Ishikawa (cell line): ENCODE measurements at regions not wholly inside any gene's neighbourhood (a gene's known extent, or its start where the extent isn't known, plus 50 kb on each side); places are given as distances from the start of the nearest gene placed in this dataset.

Experiments
- CEBPB ChIP-seq: IDR thresholded peaks from 2 replicates; pipeline ENCODE4 v1.6.1; 2012
- CREB1 ChIP-seq: IDR thresholded peaks from 2 replicates; pipeline ENCODE4 v1.6.1; 2012; ENCODE audit warnings: low read depth
- EGR1 ChIP-seq: IDR thresholded peaks from 2 replicates; pipeline ENCODE4 v1.6.1; 2012
- EP300 ChIP-seq: IDR thresholded peaks from 2 replicates; pipeline ENCODE4 v1.6.1; 2012; ENCODE audit warnings: borderline replicate concordance
- FOXM1 ChIP-seq: IDR thresholded peaks from 2 replicates; pipeline ENCODE4 v1.6.1; 2012; ENCODE audit warnings: low read depth, borderline replicate concordance
- NFIC ChIP-seq: IDR thresholded peaks from 2 replicates; pipeline ENCODE4 v1.6.1; 2012
- RAD21 ChIP-seq: IDR thresholded peaks from 2 replicates; pipeline ENCODE4 v1.6.1; 2012; ENCODE audit warnings: low read depth
- REST ChIP-seq: IDR thresholded peaks from 2 replicates; pipeline ENCODE4 v1.6.1; 2012; ENCODE audit warnings: low read depth, mild to moderate bottlenecking
- TAF1 ChIP-seq: IDR thresholded peaks from 2 replicates; pipeline ENCODE4 v1.6.1; 2012; ENCODE audit warnings: low read depth, mild to moderate bottlenecking
- TCF12 ChIP-seq: IDR thresholded peaks from 2 replicates; pipeline ENCODE4 v1.6.1; 2012; ENCODE audit warnings: low read depth
- TEAD4 ChIP-seq: IDR thresholded peaks from 2 replicates; pipeline ENCODE4 v1.6.1; 2012
- USF1 ChIP-seq: IDR thresholded peaks from 2 replicates; pipeline ENCODE4 v1.6.1; 2012
- YY1 ChIP-seq: IDR thresholded peaks from 2 replicates; pipeline ENCODE4 v1.6.1; 2012; ENCODE audit warnings: low read depth
- ZBTB7A ChIP-seq: IDR thresholded peaks from 2 replicates; pipeline ENCODE4 v1.6.1; 2012; ENCODE audit warnings: low read depth
- TF ChIP-seq, protein P1 (sequence below): IDR thresholded peaks from 2 replicates; pipeline ENCODE4 v1.6.1; 2012

GRCh38 chr2:12296915-12297314 is 419.8 kb upstream of the TRIB2 start:
- TF ChIP-seq TAF1: no peak
- no peak for TF ChIP-seq TCF12
- no peak for TF ChIP-seq TEAD4
- no peak for TF ChIP-seq YY1
- no peak for TF ChIP-seq USF1

- TF ChIP-seq TCF12 (no peak), FOXM1 (no peak), CREB1 (no peak), EP300 (no peak), USF1 (no peak), NFIC (no peak), EGR1 (no peak), REST (no peak), TEAD4 (no peak), TAF1 (no peak), ZBTB7A (no peak), CEBPB (no peak), RAD21 (no peak), YY1 (no peak)
- TF ChIP-seq, protein P1, sequence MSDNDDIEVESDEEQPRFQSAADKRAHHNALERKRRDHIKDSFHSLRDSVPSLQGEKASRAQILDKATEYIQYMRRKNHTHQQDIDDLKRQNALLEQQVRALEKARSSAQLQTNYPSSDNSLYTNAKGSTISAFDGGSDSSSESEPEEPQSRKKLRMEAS: no peak
Observed at GRCh38 chr2:12298352-12298751, 418.4 kb upstream of the TRIB2 start.

DNA sequence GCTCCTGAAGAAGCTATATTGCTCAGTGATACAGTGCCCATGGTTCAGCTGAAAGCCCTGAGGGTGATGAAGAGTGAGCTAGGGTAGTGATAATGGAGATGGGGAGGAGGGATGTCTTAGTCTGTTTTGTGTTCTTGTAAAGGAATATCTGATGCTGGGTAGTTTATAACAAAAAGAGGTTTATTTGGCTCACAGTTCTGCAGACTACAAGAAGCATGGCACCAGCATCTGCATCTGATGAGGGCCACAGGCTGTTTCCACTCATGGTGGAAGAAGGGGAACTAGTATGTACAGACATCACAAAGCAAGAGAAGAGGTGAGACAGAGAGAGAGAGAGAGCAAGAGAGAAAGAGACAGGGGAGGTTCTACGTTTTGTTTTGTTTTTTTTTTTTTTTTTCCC is 417.3 kb upstream of the TRIB2 start:
- TF ChIP-seq RAD21 (no peak), EGR1 (no peak), TEAD4 (no peak), CREB1 (no peak), FOXM1 (no peak), ZBTB7A (no peak), NFIC (no peak)
- TF ChIP-seq, protein P1: no peak

GRCh38 chr2:12300019-12300602 is 416.6 kb upstream of the TRIB2 start:
- TF ChIP-seq ZBTB7A: no peak
- no peak for TF ChIP-seq CREB1
- no peak for TF ChIP-seq FOXM1
- no peak for TF ChIP-seq RAD21
- TF ChIP-seq CEBPB: no peak
- TF ChIP-seq TCF12: no peak
- no peak for TF ChIP-seq EGR1
- TF ChIP-seq REST: no peak
- no peak for TF ChIP-seq YY1

DNA sequence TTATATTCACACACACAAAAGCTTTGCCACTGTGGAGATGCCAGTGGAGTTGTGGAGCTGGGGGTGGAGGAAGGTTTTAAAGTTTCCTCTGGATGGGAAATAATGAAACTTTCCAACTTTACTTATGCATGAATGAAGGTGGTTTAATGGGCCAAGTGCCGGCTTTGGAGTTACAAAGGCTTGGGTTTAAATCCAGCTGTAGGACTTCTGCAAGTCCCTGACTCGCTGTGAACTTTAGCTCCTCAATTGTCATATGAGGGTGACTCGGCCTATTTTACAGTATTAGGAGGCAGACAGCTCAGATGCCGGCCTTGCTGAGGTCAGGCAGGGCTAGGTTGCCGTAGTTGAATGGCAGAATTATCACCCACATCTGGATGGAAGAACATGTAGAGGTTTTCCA is 415.8 kb upstream of the TRIB2 start:
- no peak for TF ChIP-seq TAF1

GRCh38 chr2:12302140-12302539 is 414.6 kb upstream of the TRIB2 start:
- no peak for TF ChIP-seq TEAD4
- no peak for TF ChIP-seq TCF12
- no peak for TF ChIP-seq EP300
- TF ChIP-seq NFIC: no peak
- no peak for TF ChIP-seq TAF1
- TF ChIP-seq, protein P1: no peak
- TF ChIP-seq CEBPB: no peak
- no peak for TF ChIP-seq ZBTB7A

DNA sequence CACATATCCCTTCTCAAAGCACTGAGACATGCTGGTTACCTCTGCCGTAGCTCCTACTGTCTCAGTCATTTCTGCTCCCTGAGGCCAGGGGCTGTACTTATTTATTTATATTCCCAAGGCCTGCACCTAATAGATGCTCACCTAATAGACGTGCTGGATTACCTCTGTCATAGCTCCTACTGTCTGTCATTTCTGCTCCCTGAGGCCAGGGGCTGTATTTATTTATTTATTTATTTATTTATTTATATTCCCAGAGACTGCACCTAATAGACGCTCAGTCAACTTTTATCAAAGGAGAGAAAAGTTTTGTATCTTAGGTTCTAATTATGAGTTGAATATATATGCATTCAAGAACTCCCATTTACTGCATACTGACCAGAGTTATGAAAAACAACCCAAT is 414.0 kb upstream of the TRIB2 start:
- no peak for TF ChIP-seq RAD21
- no peak for TF ChIP-seq ZBTB7A
- no peak for TF ChIP-seq TAF1
- no peak for TF ChIP-seq REST
- no peak for TF ChIP-seq USF1
- TF ChIP-seq TCF12: no peak
- TF ChIP-seq EGR1: no peak
- TF ChIP-seq NFIC: no peak
- no peak for TF ChIP-seq FOXM1
- TF ChIP-seq EP300: no peak
- TF ChIP-seq, protein P1: no peak
- no peak for TF ChIP-seq TEAD4
- no peak for TF ChIP-seq YY1
- TF ChIP-seq CEBPB: no peak
- no peak for TF ChIP-seq CREB1
